ENCODE measurements at regions not wholly inside any gene's neighbourhood (a gene's known extent, or its start where the extent isn't known, plus 50 kb on each side); places are given as distances from the start of the nearest gene placed in this dataset.

GRCh38 chr4:79757600-79757999, 315.4 kb downstream of the ANTXR2 start:
- intact Hi-C loops (cut with DNase I), result no loop called here
- Histone ChIP-seq H3K4me3 (no peak overlapping the region), H3K4me1 (no peaks in the 10 kb centered on the region), H3K36me3 (ENCODE audit: insufficient read depth in 1 of 2, low read depth in 1 of 2) (no peaks in the 10 kb centered on the region), H3K9me3 (no peaks in the 10 kb centered on the region), H3K27me3 (ENCODE audit: insufficient read depth in 3 of 3, low read length in 2 of 3) (no peaks in the 10 kb centered on the region), H3K27ac (no peak overlapping the region)
- TF ChIP-seq, protein P1, sequence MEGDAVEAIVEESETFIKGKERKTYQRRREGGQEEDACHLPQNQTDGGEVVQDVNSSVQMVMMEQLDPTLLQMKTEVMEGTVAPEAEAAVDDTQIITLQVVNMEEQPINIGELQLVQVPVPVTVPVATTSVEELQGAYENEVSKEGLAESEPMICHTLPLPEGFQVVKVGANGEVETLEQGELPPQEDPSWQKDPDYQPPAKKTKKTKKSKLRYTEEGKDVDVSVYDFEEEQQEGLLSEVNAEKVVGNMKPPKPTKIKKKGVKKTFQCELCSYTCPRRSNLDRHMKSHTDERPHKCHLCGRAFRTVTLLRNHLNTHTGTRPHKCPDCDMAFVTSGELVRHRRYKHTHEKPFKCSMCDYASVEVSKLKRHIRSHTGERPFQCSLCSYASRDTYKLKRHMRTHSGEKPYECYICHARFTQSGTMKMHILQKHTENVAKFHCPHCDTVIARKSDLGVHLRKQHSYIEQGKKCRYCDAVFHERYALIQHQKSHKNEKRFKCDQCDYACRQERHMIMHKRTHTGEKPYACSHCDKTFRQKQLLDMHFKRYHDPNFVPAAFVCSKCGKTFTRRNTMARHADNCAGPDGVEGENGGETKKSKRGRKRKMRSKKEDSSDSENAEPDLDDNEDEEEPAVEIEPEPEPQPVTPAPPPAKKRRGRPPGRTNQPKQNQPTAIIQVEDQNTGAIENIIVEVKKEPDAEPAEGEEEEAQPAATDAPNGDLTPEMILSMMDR (IDR thresholded peaks at IDR 0.05), result no peak
- DNase-seq (no peak), ATAC-seq (no peak)

GRCh38 chr4:79756140-79756895, 316.7 kb downstream of the ANTXR2 start:
- no peaks in the 10 kb centered on the region for H3K36me3 ChIP-seq (ENCODE audit: insufficient read depth in 1 of 2, low read depth in 1 of 2)
- TF ChIP-seq, protein P1 (IDR thresholded peaks at IDR 0.05), result no peak
- no peak overlapping the region for H3K4me3 ChIP-seq
- no peaks in the 10 kb centered on the region for H3K27me3 ChIP-seq (ENCODE audit: insufficient read depth in 3 of 3, low read length in 2 of 3)
- H3K9me3 ChIP-seq, result no peaks in the 10 kb centered on the region
- no peaks in the 10 kb centered on the region for H3K4me1 ChIP-seq
- H3K27ac ChIP-seq, result no peak overlapping the region
- 75 to 85% (median 84%) methylated on average over 2 of the region's 2 CpGs for WGBS, 3 donors
- no peak for DNase-seq
- intact Hi-C loops (cut with DNase I), result no loop called here
- no peak for ATAC-seq

DNA sequence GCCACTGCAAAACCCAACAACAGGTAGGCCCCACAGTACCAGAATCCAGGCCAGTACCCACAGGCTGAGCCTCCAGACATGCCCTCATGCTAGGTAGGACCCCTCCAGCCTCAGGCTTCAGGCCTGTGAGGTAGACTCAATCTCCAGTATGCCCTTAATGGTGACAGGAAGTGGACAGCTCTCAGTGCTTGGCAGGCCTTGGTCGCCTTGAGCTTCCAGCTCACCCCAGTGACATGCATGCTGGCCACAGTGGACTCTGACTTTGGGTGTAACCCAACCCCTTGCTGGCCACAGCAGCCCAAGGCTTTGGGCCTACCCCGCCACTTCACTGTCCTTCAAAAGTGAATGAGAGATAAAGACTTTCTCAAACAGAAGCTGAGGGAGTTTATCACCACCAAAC, 324.2 kb downstream of the ANTXR2 start:
- intact Hi-C loops (cut with DNase I), result no loop called here
- H3K4me1 ChIP-seq, result no peaks in the 10 kb centered on the region
- H3K36me3 ChIP-seq (ENCODE audit: insufficient read depth in 1 of 2, low read depth in 1 of 2), result no peaks in the 10 kb centered on the region
- ATAC-seq (no peak), DNase-seq (no peak)
- no peak overlapping the region for H3K27ac ChIP-seq
- H3K9me3 ChIP-seq, result no peaks in the 10 kb centered on the region
- no peak overlapping the region for H3K4me3 ChIP-seq
- 76 to 85% (median 83%) methylated on average over 2 of the region's 2 CpGs for WGBS, 3 donors
- H3K27me3 ChIP-seq (ENCODE audit: insufficient read depth in 3 of 3, low read length in 2 of 3), result no peaks in the 10 kb centered on the region
- TF ChIP-seq, protein P1 (IDR thresholded peaks at IDR 0.05), result no peak

GRCh38 chr4:79747252-79747651, 325.8 kb downstream of the ANTXR2 start:
- ATAC-seq (no peak), DNase-seq (no peak)
- H3K9me3 ChIP-seq, result no peaks in the 10 kb centered on the region
- no peaks in the 10 kb centered on the region for H3K27me3 ChIP-seq (ENCODE audit: insufficient read depth in 3 of 3, low read length in 2 of 3)
- TF ChIP-seq, protein P1 (IDR thresholded peaks at IDR 0.05), result no peak
- no peaks in the 10 kb centered on the region for H3K36me3 ChIP-seq (ENCODE audit: insufficient read depth in 1 of 2, low read depth in 1 of 2)
- no peaks in the 10 kb centered on the region for H3K4me1 ChIP-seq
- H3K4me3 ChIP-seq, result no peak overlapping the region
- no peak overlapping the region for H3K27ac ChIP-seq
- intact Hi-C loops (cut with DNase I), result no loop called here

GRCh38 chr4:79743014-79743413, 330.0 kb downstream of the ANTXR2 start:
- Histone ChIP-seq H3K27me3 (ENCODE audit: insufficient read depth in 3 of 3, low read length in 2 of 3) (no peaks in the 10 kb centered on the region), H3K9me3 (no peaks in the 10 kb centered on the region), H3K4me1 (no peaks in the 10 kb centered on the region), H3K27ac (no peak overlapping the region), H3K4me3 (no peak overlapping the region), H3K36me3 (ENCODE audit: insufficient read depth in 1 of 2, low read depth in 1 of 2) (no peaks in the 10 kb centered on the region)
- no peak for DNase-seq
- TF ChIP-seq, protein P1 (IDR thresholded peaks at IDR 0.05), result no peak
- no peak for ATAC-seq
- intact Hi-C loops (cut with DNase I), result no loop called here
- 92 to 93% (median 93%) methylated on average over 8 of the region's 8 CpGs for WGBS, 3 donors
